ENCODE measurements at regions not wholly inside any gene's neighbourhood (a gene's known extent, or its start where the extent isn't known, plus 50 kb on each side); places are given as distances from the start of the nearest gene placed in this dataset.
"Not testable (repeated sequence)": the region's sequence is repeated elsewhere in the genome, so short reads cannot be mapped to it uniquely, and the experiment has no call there.

GRCh38 chr1:182331387-182331786 lies 60.2 kb downstream of the GLUL start:
- DNase-seq (ENCODE audit: low read depth in 2 of 2), result no peak

- DNase-seq (ENCODE audit: low read depth in 2 of 2), result no peak
These were observed 61.3 kb downstream of the GLUL start for GRCh38 chr1:182330303-182330702.

GRCh38 chr1:182329471-182329870 lies 62.1 kb downstream of the GLUL start:
- no peak for DNase-seq (ENCODE audit: low read depth in 2 of 2)

GRCh38 chr1:182328591-182328990 lies 63.0 kb downstream of the GLUL start:
- DNase-seq (ENCODE audit: low read depth in 2 of 2), result no peak

- DNase-seq (ENCODE audit: low read depth in 2 of 2), result no peak
These were observed 66.3 kb downstream of the GLUL start for GRCh38 chr1:182325339-182325738.

GRCh38 chr1:182321532-182321931 lies 70.1 kb downstream of the GLUL start:
- not testable (repeated sequence) for DNase-seq (ENCODE audit: low read depth in 2 of 2)

GRCh38 chr1:182317611-182318161 lies 73.9 kb downstream of the GLUL start:
- no peak for DNase-seq (ENCODE audit: low read depth in 2 of 2)

GRCh38 chr1:182316454-182316853 lies 75.1 kb downstream of the GLUL start:
- DNase-seq (ENCODE audit: low read depth in 2 of 2), result not testable (repeated sequence)

GRCh38 chr1:182315167-182315556 lies 76.4 kb downstream of the GLUL start:
- no peak for DNase-seq (ENCODE audit: low read depth in 2 of 2)

GRCh38 chr1:182309631-182310351 lies 81.8 kb downstream of the GLUL start:
- DNase-seq (ENCODE audit: low read depth in 2 of 2), result no peak

GRCh38 chr1:182308826-182309225 lies 82.8 kb downstream of the GLUL start:
- DNase-seq (ENCODE audit: low read depth in 2 of 2), result no peak

- DNase-seq (ENCODE audit: low read depth in 2 of 2), result not testable (repeated sequence)
These were observed 84.1 kb downstream of the GLUL start for GRCh38 chr1:182307486-182307885.

GRCh38 chr1:182305861-182306260 lies 85.7 kb downstream of the GLUL start:
- no peak for DNase-seq (ENCODE audit: low read depth in 2 of 2)

GRCh38 chr1:182304627-182305026 lies 87.0 kb downstream of the GLUL start:
- no peak for DNase-seq (ENCODE audit: low read depth in 2 of 2)

GRCh38 chr1:182304218-182304617 lies 87.4 kb downstream of the GLUL start:
- no peak for DNase-seq (ENCODE audit: low read depth in 2 of 2)

- DNase-seq (ENCODE audit: low read depth in 2 of 2), result no peak
These were observed 87.8 kb downstream of the GLUL start for GRCh38 chr1:182303778-182304177.

- DNase-seq (ENCODE audit: low read depth in 2 of 2), result no peak
These were observed 90.0 kb downstream of the GLUL start for GRCh38 chr1:182301467-182302198.

GRCh38 chr1:182301026-182301436 lies 90.6 kb downstream of the GLUL start:
- DNase-seq (ENCODE audit: low read depth in 2 of 2), result no peak

- DNase-seq (ENCODE audit: low read depth in 2 of 2), result no peak
These were observed 91.6 kb downstream of the GLUL start for GRCh38 chr1:182299728-182300616.

GRCh38 chr1:182299054-182299727 lies 92.4 kb downstream of the GLUL start:
- DNase-seq (ENCODE audit: low read depth in 2 of 2), result not testable (repeated sequence)

- no peak for DNase-seq (ENCODE audit: low read depth in 2 of 2)
These were observed 94.3 kb downstream of the GLUL start for GRCh38 chr1:182297335-182297734.
